ENCODE measurements at regions not wholly inside any gene's neighbourhood (a gene's known extent, or its start where the extent isn't known, plus 50 kb on each side); places are given as distances from the start of the nearest gene placed in this dataset.

- H3K9ac ChIP-seq (ENCODE audit: insufficient read depth in 1 of 2, low read depth in 2 of 2, low read length in 2 of 2), result no peak overlapping the region
- in situ Hi-C loops (cut with MboI), result no loop called here
- CTCF ChIA-PET (ENCODE audit: low intra/inter-chr PET ratio), result no interaction called here
- H3K79me2 ChIP-seq (ENCODE audit: control insufficient read depth, insufficient read depth, low read length), result no peaks in the 10 kb centered on the region
- H3K27me3 ChIP-seq (ENCODE audit: control insufficient read depth in 2 of 2, insufficient read depth in 2 of 2, low read length in 2 of 2), result no peaks in the 10 kb centered on the region
- no TSS peak for BruUV-seq (replicated peaks)
- DNase-seq (ENCODE audit: extremely low read depth in 1 of 4, low spot score in 3 of 4), result no peak
- no peak for ATAC-seq
- no peaks in the 10 kb centered on the region for H4K20me1 ChIP-seq (replicated peaks; ENCODE audit: control insufficient read depth, insufficient read depth, low read length)
- intact Hi-C loops (cut with micrococcal nuclease), result no loop called here
- 0% methylated on average over 2 of the region's 2 CpGs for WGBS (ENCODE audit: insufficient coverage, low coverage, missing lambda C conversion rate)
- H3K9me3 ChIP-seq (replicated peaks; ENCODE audit: control insufficient read depth, insufficient read depth, low read depth, low read length), result no peaks in the 10 kb centered on the region
- TF ChIP-seq RFX7 (CRISPR knock-in tag; IDR thresholded peaks at IDR 0.05) (no peak), RFX1 (IDR thresholded peaks at IDR 0.05) (no peak), SREBF2 (CRISPR knock-in tag; IDR thresholded peaks at IDR 0.05) (no peak)
- H3K4me3 ChIP-seq, result no peak overlapping the region
- no peaks in the 10 kb centered on the region for H3K9me1 ChIP-seq (ENCODE audit: control insufficient read depth, insufficient read depth, low read length)
- no peak overlapping the region for H2AFZ ChIP-seq (ENCODE audit: low read depth, low read length)
- H3K4me1 ChIP-seq (replicated peaks in 1 of 2; ENCODE audit: control insufficient read depth in 2 of 2, insufficient read depth in 2 of 2, low read length in 2 of 2), result no peaks in the 10 kb centered on the region
- POLR2A ChIA-PET, result no interaction called here
- no peak overlapping the region for H3K27ac ChIP-seq (ENCODE audit: extremely low read depth, low read depth, low read length)
- no peak overlapping the region for H3K4me2 ChIP-seq (ENCODE audit: insufficient read depth, low read length)
- no peaks in the 10 kb centered on the region for H3K36me3 ChIP-seq (ENCODE audit: control insufficient read depth, insufficient read depth, low read length)
- FAIRE-seq, result no peak
Measured at GRCh38 chr3:180382638-180383180, 219.3 kb upstream of the TTC14 start.

DNA sequence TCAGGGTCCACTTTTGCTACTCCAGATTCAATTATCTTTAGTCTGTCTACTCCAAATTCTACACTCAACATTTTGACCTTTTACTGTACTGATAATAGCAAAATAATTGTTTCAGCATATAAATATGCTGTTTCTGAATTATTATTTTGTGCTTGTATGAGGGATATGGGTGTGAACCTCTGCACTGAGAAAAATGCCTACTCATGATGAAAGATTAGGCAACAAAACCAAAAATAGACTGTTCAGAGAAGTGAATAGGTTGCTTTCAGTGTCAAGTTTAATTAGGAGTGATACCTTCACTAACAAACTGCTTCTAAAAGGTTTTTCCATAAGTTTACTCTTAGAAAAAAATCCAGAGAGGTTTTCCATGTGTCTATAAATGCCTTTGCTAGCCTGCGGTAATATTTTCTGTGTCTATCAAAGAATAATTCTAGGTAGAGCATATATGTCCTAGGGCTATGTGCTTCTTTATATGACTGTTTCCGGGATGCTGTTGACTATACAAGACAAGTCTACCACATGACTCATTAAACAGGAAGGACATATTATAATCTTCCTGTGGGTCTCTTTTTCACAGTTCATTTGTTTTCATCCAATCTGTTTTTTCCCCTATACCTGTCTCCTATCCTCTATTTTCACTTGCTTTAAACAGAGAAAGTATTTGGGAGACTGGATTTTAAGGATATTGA is 218.5 kb upstream of the TTC14 start:
- no peak overlapping the region for H3K4me2 ChIP-seq (ENCODE audit: insufficient read depth, low read length)
- no peaks in the 10 kb centered on the region for H3K9me1 ChIP-seq (ENCODE audit: control insufficient read depth, insufficient read depth, low read length)
- no peaks in the 10 kb centered on the region for H3K79me2 ChIP-seq (ENCODE audit: control insufficient read depth, insufficient read depth, low read length)
- no peaks in the 10 kb centered on the region for H3K9me3 ChIP-seq (replicated peaks; ENCODE audit: control insufficient read depth, insufficient read depth, low read depth, low read length)
- H3K4me3 ChIP-seq, result no peak overlapping the region
- in situ Hi-C loops (cut with MboI), result no loop called here
- H3K4me1 ChIP-seq (replicated peaks in 1 of 2; ENCODE audit: control insufficient read depth in 2 of 2, insufficient read depth in 2 of 2, low read length in 2 of 2), result no peaks in the 10 kb centered on the region
- no peaks in the 10 kb centered on the region for H3K27me3 ChIP-seq (ENCODE audit: control insufficient read depth in 2 of 2, insufficient read depth in 2 of 2, low read length in 2 of 2)
- no peak overlapping the region for H3K27ac ChIP-seq (ENCODE audit: extremely low read depth, low read depth, low read length)
- POLR2A ChIA-PET, result no interaction called here
- H2AFZ ChIP-seq (ENCODE audit: low read depth, low read length), result no peak overlapping the region
- FAIRE-seq, result no peak
- DNase-seq (ENCODE audit: extremely low read depth in 1 of 4, low spot score in 3 of 4), result no peak
- 0% methylated on average over 2 of the region's 2 CpGs for WGBS (ENCODE audit: insufficient coverage, low coverage, missing lambda C conversion rate)
- intact Hi-C loops (cut with micrococcal nuclease), result no loop called here
- no TSS peak for BruUV-seq (replicated peaks)
- CTCF ChIA-PET (ENCODE audit: low intra/inter-chr PET ratio), result no interaction called here
- H3K36me3 ChIP-seq (ENCODE audit: control insufficient read depth, insufficient read depth, low read length), result no peaks in the 10 kb centered on the region
- no peaks in the 10 kb centered on the region for H4K20me1 ChIP-seq (replicated peaks; ENCODE audit: control insufficient read depth, insufficient read depth, low read length)
- ATAC-seq, result no peak
- H3K9ac ChIP-seq (ENCODE audit: insufficient read depth in 1 of 2, low read depth in 2 of 2, low read length in 2 of 2), result no peak overlapping the region
- no peak for TF ChIP-seq HDGF (IDR thresholded peaks at IDR 0.05)
- no peak for TF ChIP-seq KDM1A (IDR thresholded peaks at IDR 0.05)
- no peak for TF ChIP-seq RFX7 (CRISPR knock-in tag; IDR thresholded peaks at IDR 0.05)
- no peak for TF ChIP-seq ZC3H11A (IDR thresholded peaks at IDR 0.05; ENCODE audit: low read depth, low read length)
- TF ChIP-seq, protein P1, sequence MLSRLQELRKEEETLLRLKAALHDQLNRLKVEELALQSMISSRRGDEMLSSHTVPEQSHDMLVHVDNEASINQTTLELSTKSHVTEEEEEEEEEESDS (CRISPR knock-in tag; IDR thresholded peaks at IDR 0.05), result no peak
- TF ChIP-seq CCAR2 (IDR thresholded peaks at IDR 0.05; ENCODE audit: low read depth, low read length), result no peak
- TF ChIP-seq, protein P2, sequence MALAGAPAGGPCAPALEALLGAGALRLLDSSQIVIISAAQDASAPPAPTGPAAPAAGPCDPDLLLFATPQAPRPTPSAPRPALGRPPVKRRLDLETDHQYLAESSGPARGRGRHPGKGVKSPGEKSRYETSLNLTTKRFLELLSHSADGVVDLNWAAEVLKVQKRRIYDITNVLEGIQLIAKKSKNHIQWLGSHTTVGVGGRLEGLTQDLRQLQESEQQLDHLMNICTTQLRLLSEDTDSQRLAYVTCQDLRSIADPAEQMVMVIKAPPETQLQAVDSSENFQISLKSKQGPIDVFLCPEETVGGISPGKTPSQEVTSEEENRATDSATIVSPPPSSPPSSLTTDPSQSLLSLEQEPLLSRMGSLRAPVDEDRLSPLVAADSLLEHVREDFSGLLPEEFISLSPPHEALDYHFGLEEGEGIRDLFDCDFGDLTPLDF (CRISPR knock-in tag; IDR thresholded peaks at IDR 0.05), result no peak
- no peak for TF ChIP-seq CBX8 (IDR thresholded peaks at IDR 0.05; ENCODE audit: borderline replicate concordance, extremely low read depth, low read depth, low read length, poor library complexity, severe bottlenecking)
- TF ChIP-seq SMAD2 (IDR thresholded peaks at IDR 0.05; ENCODE audit: low read depth, low read length), result no peak
- TF ChIP-seq ZNF764 (CRISPR knock-in tag; IDR thresholded peaks at IDR 0.05; ENCODE audit: low read depth), result no peak
- no peak for TF ChIP-seq PTRF (tag; IDR thresholded peaks at IDR 0.05)
- no peak for TF ChIP-seq ZSCAN32 (CRISPR knock-in tag; IDR thresholded peaks at IDR 0.05)
- TF ChIP-seq NCOA4 (IDR thresholded peaks at IDR 0.05; ENCODE audit: partially characterized antibody), result no peak
- TF ChIP-seq CTBP1 (IDR thresholded peaks at IDR 0.05; ENCODE audit: borderline replicate concordance), result no peak
- TF ChIP-seq ZNF644 (tag; IDR thresholded peaks at IDR 0.05; ENCODE audit: low read depth), result no peak
